ENCODE measurements at regions not wholly inside any gene's neighbourhood (a gene's known extent, or its start where the extent isn't known, plus 50 kb on each side); places are given as distances from the start of the nearest gene placed in this dataset.

DNA sequence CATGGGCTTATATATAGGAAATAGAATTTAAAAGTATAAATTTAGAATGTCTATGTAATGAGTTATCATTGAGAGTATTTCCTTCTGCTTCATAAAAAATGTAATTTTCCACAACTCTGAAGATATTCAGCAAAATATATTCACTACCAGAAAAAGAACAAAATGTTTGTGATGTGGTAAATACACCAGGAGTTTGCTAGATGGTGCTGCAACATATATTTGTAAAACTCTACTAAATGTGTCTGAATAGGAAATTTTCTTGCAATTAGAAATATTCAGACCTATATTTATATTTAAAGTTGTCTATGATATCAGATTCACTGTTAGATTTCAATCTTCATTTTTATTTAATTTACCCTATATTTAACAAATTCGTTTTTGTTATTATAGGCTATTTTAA is 201.1 kb downstream of the PPP1R3A start:
- Histone ChIP-seq H3K27me3 (no peaks in the 10 kb centered on the region), H3K9me3 (no peaks in the 10 kb centered on the region), H3K27ac (no peak overlapping the region), H3K36me3 (no peaks in the 10 kb centered on the region), H3K4me1 (no peaks in the 10 kb centered on the region), H3K4me3 (no peak overlapping the region)
- DNase-seq = no peak
- intact Hi-C loops (cut with DNase I; ENCODE audit: low total_unique reads) = no loop called here
- TF ChIP-seq POLR2A (IDR thresholded peaks at IDR 0.05) = no peak
- TF ChIP-seq, protein P1, sequence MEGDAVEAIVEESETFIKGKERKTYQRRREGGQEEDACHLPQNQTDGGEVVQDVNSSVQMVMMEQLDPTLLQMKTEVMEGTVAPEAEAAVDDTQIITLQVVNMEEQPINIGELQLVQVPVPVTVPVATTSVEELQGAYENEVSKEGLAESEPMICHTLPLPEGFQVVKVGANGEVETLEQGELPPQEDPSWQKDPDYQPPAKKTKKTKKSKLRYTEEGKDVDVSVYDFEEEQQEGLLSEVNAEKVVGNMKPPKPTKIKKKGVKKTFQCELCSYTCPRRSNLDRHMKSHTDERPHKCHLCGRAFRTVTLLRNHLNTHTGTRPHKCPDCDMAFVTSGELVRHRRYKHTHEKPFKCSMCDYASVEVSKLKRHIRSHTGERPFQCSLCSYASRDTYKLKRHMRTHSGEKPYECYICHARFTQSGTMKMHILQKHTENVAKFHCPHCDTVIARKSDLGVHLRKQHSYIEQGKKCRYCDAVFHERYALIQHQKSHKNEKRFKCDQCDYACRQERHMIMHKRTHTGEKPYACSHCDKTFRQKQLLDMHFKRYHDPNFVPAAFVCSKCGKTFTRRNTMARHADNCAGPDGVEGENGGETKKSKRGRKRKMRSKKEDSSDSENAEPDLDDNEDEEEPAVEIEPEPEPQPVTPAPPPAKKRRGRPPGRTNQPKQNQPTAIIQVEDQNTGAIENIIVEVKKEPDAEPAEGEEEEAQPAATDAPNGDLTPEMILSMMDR (IDR thresholded peaks at IDR 0.05) = no peak

DNA sequence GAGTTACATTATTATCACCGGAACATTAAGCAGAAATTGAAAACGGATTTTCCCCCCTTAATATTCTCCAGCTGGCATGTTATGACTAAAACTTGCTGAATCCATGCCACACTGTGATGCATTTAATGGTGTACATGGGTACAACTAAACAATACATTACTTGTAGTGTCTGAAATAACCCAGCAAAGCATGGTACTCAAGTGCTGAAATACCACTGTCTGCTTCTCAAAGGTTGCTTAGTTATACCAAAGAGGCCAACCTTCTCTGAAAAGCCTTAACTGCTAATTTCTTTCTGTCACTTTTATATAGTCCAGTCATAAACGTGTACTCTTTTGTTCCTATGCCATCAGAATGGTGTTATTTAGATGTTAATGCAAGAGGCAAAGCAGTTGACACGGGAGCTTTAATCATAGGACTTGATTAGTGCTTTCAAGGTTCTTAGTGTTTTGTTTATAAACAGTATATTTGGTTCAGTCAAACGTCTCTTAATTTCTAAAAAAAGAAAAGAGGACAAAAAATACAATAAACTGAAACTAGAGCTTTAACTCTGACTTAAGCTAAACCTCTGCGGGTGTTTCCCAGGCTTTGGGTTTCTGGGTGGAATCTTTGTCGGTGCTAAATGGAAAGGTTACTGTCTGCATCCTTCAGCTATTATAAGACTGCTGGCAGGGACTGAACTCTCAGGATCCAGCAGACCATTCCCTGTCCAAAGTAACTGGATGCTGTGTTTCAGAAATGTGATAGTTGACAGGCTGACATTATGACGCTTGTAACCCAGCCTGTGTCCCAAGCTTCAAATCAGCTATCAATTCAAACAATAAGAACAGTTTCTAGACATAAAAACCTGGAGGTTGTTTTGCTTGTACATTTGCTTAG is 202.6 kb downstream of the PPP1R3A start:
- no peaks in the 10 kb centered on the region for H3K9me3 ChIP-seq
- DNase-seq = no peak
- H3K4me3 ChIP-seq = no peak overlapping the region
- H3K27me3 ChIP-seq = no peaks in the 10 kb centered on the region
- H3K27ac ChIP-seq = no peak overlapping the region
- H3K4me1 ChIP-seq = no peaks in the 10 kb centered on the region
- intact Hi-C loops (cut with DNase I; ENCODE audit: low total_unique reads) = no loop called here
- no peak for TF ChIP-seq POLR2A (IDR thresholded peaks at IDR 0.05)
- no peaks in the 10 kb centered on the region for H3K36me3 ChIP-seq

DNA sequence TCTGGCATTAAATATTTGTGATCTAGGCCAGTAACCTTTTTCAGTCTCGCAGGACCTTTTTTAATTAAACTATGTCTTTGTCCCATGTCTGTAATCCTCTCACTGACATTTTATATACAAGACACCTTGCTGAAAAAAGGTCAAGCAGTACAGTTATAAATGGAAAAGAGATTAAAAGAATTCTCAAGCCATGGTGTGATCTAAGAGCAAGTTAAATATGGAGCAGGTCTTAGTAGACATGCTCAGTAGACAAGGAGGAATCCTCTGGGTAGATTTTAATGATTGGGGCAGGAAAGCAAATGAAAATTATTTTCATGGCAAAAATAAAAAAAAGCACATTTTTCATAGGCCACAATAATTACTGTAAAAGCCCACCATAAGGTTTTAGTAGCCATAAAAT is 203.5 kb downstream of the PPP1R3A start:
- intact Hi-C loops (cut with DNase I; ENCODE audit: low total_unique reads) = no loop called here
- no peaks in the 10 kb centered on the region for H3K4me1 ChIP-seq
- H3K27ac ChIP-seq = no peak overlapping the region
- H3K4me3 ChIP-seq = no peak overlapping the region
- H3K27me3 ChIP-seq = no peaks in the 10 kb centered on the region
- no peaks in the 10 kb centered on the region for H3K36me3 ChIP-seq
- TF ChIP-seq, protein P1 (IDR thresholded peaks at IDR 0.05) = no peak
- TF ChIP-seq POLR2A (IDR thresholded peaks at IDR 0.05) = no peak
- no peak for DNase-seq
- H3K9me3 ChIP-seq = no peaks in the 10 kb centered on the region

DNA sequence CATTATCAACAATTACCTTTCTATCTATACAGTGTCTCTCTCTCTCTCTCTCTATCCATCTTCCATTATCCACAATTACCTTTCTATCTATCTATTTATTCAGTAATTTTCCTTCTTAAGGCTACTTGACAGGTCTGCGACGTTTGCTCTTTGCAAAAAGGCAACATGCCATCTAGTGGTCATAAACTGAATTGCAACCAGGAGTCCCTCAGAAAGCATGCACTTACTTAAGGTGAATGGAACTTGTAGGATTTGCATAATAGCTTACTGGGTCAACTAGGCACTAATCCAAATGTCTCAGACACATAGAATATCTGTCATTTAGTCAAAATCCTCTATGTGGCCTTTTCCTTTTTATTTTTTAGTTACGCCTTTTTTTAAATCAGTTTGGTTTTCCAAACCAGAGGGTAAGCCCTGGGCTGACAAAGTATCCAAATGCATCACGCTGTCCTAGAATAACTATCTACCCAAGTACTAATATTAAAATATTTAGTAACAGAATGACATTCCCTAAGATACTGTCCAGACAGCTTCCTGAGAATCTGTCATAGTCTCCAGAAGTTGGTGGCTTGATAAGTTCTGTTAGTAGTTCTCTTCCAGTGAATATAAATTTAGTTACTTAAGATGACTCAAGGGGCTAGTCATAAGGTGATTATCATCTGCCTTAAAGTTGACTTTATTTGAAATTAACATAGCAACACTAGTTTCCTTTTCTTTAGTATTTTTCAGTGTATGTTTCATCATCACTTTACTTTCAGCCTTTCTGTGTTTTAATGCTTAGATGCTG is 208.3 kb downstream of the PPP1R3A start:
- H3K9me3 ChIP-seq = no peaks in the 10 kb centered on the region
- H3K4me1 ChIP-seq = no peaks in the 10 kb centered on the region
- H3K36me3 ChIP-seq = no peaks in the 10 kb centered on the region
- intact Hi-C loops (cut with DNase I; ENCODE audit: low total_unique reads) = no loop called here
- no peak overlapping the region for H3K27ac ChIP-seq
- DNase-seq = peak in 1 of 2 donors; percentile 34
- H3K4me3 ChIP-seq = no peak overlapping the region
- H3K27me3 ChIP-seq = no peaks in the 10 kb centered on the region
- TF ChIP-seq, protein P1 (IDR thresholded peaks at IDR 0.05) = peak; percentile 58 to 82 (median 62)
- no peak for TF ChIP-seq POLR2A (IDR thresholded peaks at IDR 0.05)

DNA sequence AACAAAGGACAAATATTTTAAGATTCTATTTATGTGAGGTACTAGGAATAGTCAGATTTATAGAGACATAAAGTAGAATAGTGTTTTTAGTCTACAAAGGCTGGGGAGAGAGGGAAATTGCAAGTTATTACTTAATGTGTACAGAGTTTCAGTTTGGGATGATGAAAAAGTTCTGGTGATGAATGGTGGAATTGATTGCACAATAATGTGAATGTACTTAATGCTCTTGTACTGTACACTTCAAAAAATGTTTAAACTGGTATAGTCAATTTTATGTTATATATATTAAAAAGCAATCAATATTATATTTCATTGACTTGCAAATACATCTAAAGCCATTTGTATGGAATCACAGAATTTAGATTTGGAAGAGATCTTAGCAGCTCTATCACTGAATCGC is 213.4 kb downstream of the PPP1R3A start:
- TF ChIP-seq, protein P1 (IDR thresholded peaks at IDR 0.05) = no peak
- TF ChIP-seq POLR2A (IDR thresholded peaks at IDR 0.05) = no peak
- no peaks in the 10 kb centered on the region for H3K9me3 ChIP-seq
- no peaks in the 10 kb centered on the region for H3K4me1 ChIP-seq
- H3K27me3 ChIP-seq = no peaks in the 10 kb centered on the region
- H3K36me3 ChIP-seq = no peaks in the 10 kb centered on the region
- H3K27ac ChIP-seq = no peak overlapping the region
- no peak overlapping the region for H3K4me3 ChIP-seq
- no peak for DNase-seq
- intact Hi-C loops (cut with DNase I; ENCODE audit: low total_unique reads) = no loop called here

Data from uterus (tissue), 3 donors.